Mesenchymal stem cell (in vitro differentiated cells and primary cell): ENCODE measurements at regions not wholly inside any gene's neighbourhood (a gene's known extent, or its start where the extent isn't known, plus 50 kb on each side); places are given as distances from the start of the nearest gene placed in this dataset.

Experiments used
- DNase-seq: peaks from one replicate; pipeline ENCODE4 v3.0.0-alpha.2; 2013
- H2AFZ ChIP-seq: one replicate; pipeline ENCODE4 v1.6.1; 2013; ENCODE audit warnings: low read depth, mild to moderate bottlenecking, control low read depth, inconsistent platforms, low read length, moderate library complexity
- H2AK5ac ChIP-seq: 2 replicates; pipeline ENCODE4 v1.6.1; 2013; ENCODE audit warnings: low read length, moderate library complexity, mild to moderate bottlenecking, inconsistent platforms; ENCODE audit not compliant: severe bottlenecking
- H2BK120ac ChIP-seq: one replicate; pipeline ENCODE4 v1.6.1; 2013; ENCODE audit warnings: low read depth, mild to moderate bottlenecking, inconsistent platforms, low read length, moderate library complexity
- H2BK12ac ChIP-seq, 2 experiments: one replicate each; pipeline ENCODE4 v1.6.1; 2013; ENCODE audit warnings: inconsistent platforms in 2 of 2, low read length in 2 of 2, mild to moderate bottlenecking in 2 of 2, moderate library complexity in 2 of 2, control low read depth in 1 of 2
- H2BK15ac ChIP-seq: one replicate; pipeline ENCODE4 v1.6.1; 2013; ENCODE audit warnings: mild to moderate bottlenecking, low read depth, inconsistent platforms; ENCODE audit not compliant: poor library complexity, severe bottlenecking
- H2BK5ac ChIP-seq: 2 replicates; pipeline ENCODE4 v1.6.1; 2013; ENCODE audit warnings: low read depth, mild to moderate bottlenecking, low read length, control low read depth, inconsistent platforms; ENCODE audit not compliant: poor library complexity, severe bottlenecking
- H3K14ac ChIP-seq, 2 experiments: one replicate each; pipeline ENCODE4 v1.6.1; 2013; ENCODE audit warnings: inconsistent platforms in 2 of 2, low read length in 2 of 2, control low read depth in 1 of 2, mild to moderate bottlenecking in 1 of 2, moderate library complexity in 1 of 2
- H3K18ac ChIP-seq, 2 experiments: one replicate each; pipeline ENCODE4 v1.6.1; 2013; ENCODE audit warnings: inconsistent platforms in 2 of 2, low read length in 2 of 2, control low read depth in 1 of 2, low read depth in 1 of 2, mild to moderate bottlenecking in 1 of 2
- H3K23ac ChIP-seq, 2 experiments: one replicate each; pipeline ENCODE4 v1.6.1; 2013; ENCODE audit warnings: inconsistent platforms in 2 of 2, low read length in 2 of 2, mild to moderate bottlenecking in 2 of 2, moderate library complexity in 2 of 2, control low read depth in 1 of 2
- H3K27ac ChIP-seq: 2 replicates; pipeline ENCODE4 v1.5.1; 2013; ENCODE audit warnings: mild to moderate bottlenecking, moderate library complexity, low read length, control low read depth, inconsistent platforms; ENCODE audit not compliant: poor library complexity, severe bottlenecking
- H3K27me3 ChIP-seq, 2 experiments: 2 replicates each; pipeline versions ENCODE4 v1.6.1 to v1.7.0; 2013; ENCODE audit warnings: low read length in 2 of 2, mild to moderate bottlenecking in 2 of 2, moderate library complexity in 2 of 2, control low read depth in 1 of 2, inconsistent platforms in 1 of 2; ENCODE audit not compliant: control insufficient read depth in 1 of 2, insufficient read depth in 1 of 2
- H3K36me3 ChIP-seq, 2 experiments: 2 replicates each; pipeline versions ENCODE4 v1.6.1 to v1.7.0; 2013; ENCODE audit warnings: low read length in 2 of 2, control low read depth in 1 of 2, inconsistent platforms in 1 of 2, low read depth in 1 of 2, mild to moderate bottlenecking in 1 of 2; ENCODE audit not compliant: insufficient read depth in 2 of 2, control insufficient read depth in 1 of 2
- H3K4ac ChIP-seq, 2 experiments: one replicate each; pipeline ENCODE4 v1.6.1; 2013; ENCODE audit warnings: inconsistent platforms in 2 of 2, low read length in 2 of 2, mild to moderate bottlenecking in 2 of 2, moderate library complexity in 2 of 2, control low read depth in 1 of 2, low read depth in 1 of 2
- H3K4me1 ChIP-seq: 2 replicates; pipeline ENCODE4 v1.6.1; 2013; ENCODE audit warnings: low read depth, low read length, control low read depth; ENCODE audit not compliant: control insufficient read depth, insufficient read depth
- H3K4me2 ChIP-seq: 2 replicates; pipeline ENCODE4 v1.6.1; 2013; ENCODE audit warnings: low read length, mild to moderate bottlenecking, inconsistent platforms; ENCODE audit not compliant: poor library complexity, severe bottlenecking
- H3K4me3 ChIP-seq, 2 experiments: 2 replicates each; pipeline versions ENCODE4 v1.5.1 to v1.7.0; 2013; ENCODE audit warnings: low read length in 2 of 2, mild to moderate bottlenecking in 2 of 2, control low read depth in 1 of 2, low read depth in 1 of 2; ENCODE audit not compliant: insufficient read depth in 1 of 2
- H3K79me1 ChIP-seq: replicated peaks from 2 replicates; pipeline ENCODE4 v1.6.1; 2013; ENCODE audit warnings: mild to moderate bottlenecking, control low read depth, low read length, inconsistent platforms; ENCODE audit not compliant: poor library complexity, severe bottlenecking
- H3K9ac ChIP-seq: 2 replicates; pipeline ENCODE4 v1.7.0; 2013; ENCODE audit warnings: mild to moderate bottlenecking, low read length, moderate library complexity
- H3K9me3 ChIP-seq: 2 replicates; pipeline ENCODE4 v1.7.0; 2013; ENCODE audit warnings: mild to moderate bottlenecking, low read length; ENCODE audit not compliant: control insufficient read depth
- H4K8ac ChIP-seq: one replicate; pipeline ENCODE4 v1.6.1; 2013; ENCODE audit warnings: inconsistent platforms, mild to moderate bottlenecking, low read length, moderate library complexity
- H4K91ac ChIP-seq: one replicate; pipeline ENCODE4 v1.6.1; 2013; ENCODE audit warnings: mild to moderate bottlenecking, low read length, inconsistent platforms
- WGBS: methylation state at CpG from one replicate; pipeline ENCODE4 v1.1.7; 2013; ENCODE audit warnings: mixed read lengths; 5-methylcytosine and 5-hydroxymethylcytosine counted together

DNA sequence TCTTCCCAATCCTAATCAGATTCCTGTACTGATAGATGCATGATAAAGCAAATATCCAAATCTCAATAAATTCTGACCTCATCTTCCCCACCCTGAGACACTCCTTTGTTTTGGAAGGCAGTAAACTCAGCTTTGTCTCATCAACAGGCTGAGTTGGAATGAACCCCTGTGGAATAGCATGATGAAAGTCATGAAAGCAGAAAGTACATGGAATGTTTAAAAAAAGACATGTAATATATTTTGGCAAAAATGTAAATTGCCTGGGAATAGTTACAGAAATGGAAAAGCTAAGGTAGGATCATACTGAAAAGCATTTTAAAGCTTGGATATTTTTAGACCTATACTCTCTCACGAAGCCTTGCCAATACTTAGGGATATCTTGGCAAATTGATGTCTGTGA lies 468.7 kb upstream of the CDH7 start:
- no peak overlapping the region for H3K23ac ChIP-seq
- H2BK15ac ChIP-seq = no peak overlapping the region

GRCh38 chr18:65279668-65280305 lies 471.0 kb upstream of the CDH7 start:
- no peaks in the 10 kb centered on the region for H3K9me3 ChIP-seq
- H3K9ac ChIP-seq = no peak overlapping the region
- H3K4me3 ChIP-seq = no peak overlapping the region
- H4K8ac ChIP-seq = no peak overlapping the region
- H2BK120ac ChIP-seq = no peak overlapping the region
- no peak overlapping the region for H3K27ac ChIP-seq
- no peak overlapping the region for H3K18ac ChIP-seq
- H2BK12ac ChIP-seq = no peak overlapping the region
- no peaks in the 10 kb centered on the region for H3K27me3 ChIP-seq
- H3K14ac ChIP-seq = no peak overlapping the region
- no peaks in the 10 kb centered on the region for H3K79me1 ChIP-seq
- H3K4ac ChIP-seq = no peak overlapping the region
- H2BK15ac ChIP-seq = no peak overlapping the region
- WGBS = 100% methylated on average over 2 of the region's 4 CpGs
- no peak overlapping the region for H2AFZ ChIP-seq
- H3K4me2 ChIP-seq = no peak overlapping the region
- no peak overlapping the region for H3K23ac ChIP-seq
- H2BK5ac ChIP-seq = no peak overlapping the region
- no peak for DNase-seq
- H3K36me3 ChIP-seq = no peaks in the 10 kb centered on the region
- no peak overlapping the region for H4K91ac ChIP-seq
- no peaks in the 10 kb centered on the region for H3K4me1 ChIP-seq
- H2AK5ac ChIP-seq = no peak overlapping the region

More for the DNA sequence above, 468.7 kb upstream of the CDH7 start:
- no peak overlapping the region for H2AK5ac ChIP-seq
- H2BK12ac ChIP-seq = no peak overlapping the region
- no peak overlapping the region for H2BK5ac ChIP-seq
- H3K36me3 ChIP-seq = no peaks in the 10 kb centered on the region
- H3K79me1 ChIP-seq = no peaks in the 10 kb centered on the region
- H2BK120ac ChIP-seq = no peak overlapping the region
- H3K9ac ChIP-seq = no peak overlapping the region
- H3K18ac ChIP-seq = no peak overlapping the region
- H2AFZ ChIP-seq = no peak overlapping the region
- H4K8ac ChIP-seq = no peak overlapping the region
- WGBS = no CpG with 5 or more reads among the region's 1 CpG
- H3K27me3 ChIP-seq = no peaks in the 10 kb centered on the region
- no peaks in the 10 kb centered on the region for H3K4me1 ChIP-seq
- no peaks in the 10 kb centered on the region for H3K9me3 ChIP-seq
- no peak overlapping the region for H4K91ac ChIP-seq
- DNase-seq = no peak
- H3K27ac ChIP-seq = no peak overlapping the region
- H3K4me3 ChIP-seq = no peak overlapping the region
- no peak overlapping the region for H3K4ac ChIP-seq
- H3K4me2 ChIP-seq = no peak overlapping the region
- H3K14ac ChIP-seq = no peak overlapping the region

- H3K23ac ChIP-seq = no peak overlapping the region
- H3K14ac ChIP-seq = no peak overlapping the region
- no peaks in the 10 kb centered on the region for H3K36me3 ChIP-seq
- H3K4me3 ChIP-seq = no peak overlapping the region
- no peak overlapping the region for H3K27ac ChIP-seq
- no peak overlapping the region for H2BK120ac ChIP-seq
- no peak overlapping the region for H3K9ac ChIP-seq
- H2BK15ac ChIP-seq = no peak overlapping the region
- H3K79me1 ChIP-seq = no peaks in the 10 kb centered on the region
- H3K4me1 ChIP-seq = no peaks in the 10 kb centered on the region
- H3K18ac ChIP-seq = no peak overlapping the region
- DNase-seq = no peak
- H3K4me2 ChIP-seq = no peak overlapping the region
- no peak overlapping the region for H2BK5ac ChIP-seq
- WGBS = 92% methylated on average over 8 of the region's 9 CpGs
- no peaks in the 10 kb centered on the region for H3K27me3 ChIP-seq
- H3K4ac ChIP-seq = no peak overlapping the region
- H2AK5ac ChIP-seq = no peak overlapping the region
- H2AFZ ChIP-seq = no peak overlapping the region
- no peak overlapping the region for H2BK12ac ChIP-seq
- no peak overlapping the region for H4K91ac ChIP-seq
- no peak overlapping the region for H4K8ac ChIP-seq
- H3K9me3 ChIP-seq = no peaks in the 10 kb centered on the region
These were observed 471.7 kb upstream of the CDH7 start for GRCh38 chr18:65278939-65279667.

GRCh38 chr18:65269375-65269774 lies 481.4 kb upstream of the CDH7 start:
- H3K9ac ChIP-seq = no peak overlapping the region
- H2BK120ac ChIP-seq = no peak overlapping the region
- H3K27me3 ChIP-seq = no peaks in the 10 kb centered on the region
- no peak overlapping the region for H3K14ac ChIP-seq
- no peak overlapping the region for H2AK5ac ChIP-seq
- no peak overlapping the region for H2BK12ac ChIP-seq
- no peak overlapping the region for H3K4me3 ChIP-seq
- no peak overlapping the region for H4K91ac ChIP-seq
- H3K23ac ChIP-seq = no peak overlapping the region
- H3K4me2 ChIP-seq = no peak overlapping the region
- DNase-seq = no peak
- no peaks in the 10 kb centered on the region for H3K9me3 ChIP-seq
- H3K4me1 ChIP-seq = no peaks in the 10 kb centered on the region
- no peak overlapping the region for H4K8ac ChIP-seq
- H3K79me1 ChIP-seq = no peaks in the 10 kb centered on the region
- H3K18ac ChIP-seq = no peak overlapping the region
- no peak overlapping the region for H3K27ac ChIP-seq
- no peak overlapping the region for H2AFZ ChIP-seq
- WGBS = no CpG with 5 or more reads among the region's 1 CpG
- H2BK5ac ChIP-seq = no peak overlapping the region
- no peak overlapping the region for H3K4ac ChIP-seq
- no peaks in the 10 kb centered on the region for H3K36me3 ChIP-seq
- no peak overlapping the region for H2BK15ac ChIP-seq
